ENCODE measurements at regions not wholly inside any gene's neighbourhood (a gene's known extent, or its start where the extent isn't known, plus 50 kb on each side); places are given as distances from the start of the nearest gene placed in this dataset.

GRCh38 chr20:40634891-40635290, 54.1 kb downstream of the MAFB start:
- no peak for DNase-seq (ENCODE audit: low read depth)

DNA sequence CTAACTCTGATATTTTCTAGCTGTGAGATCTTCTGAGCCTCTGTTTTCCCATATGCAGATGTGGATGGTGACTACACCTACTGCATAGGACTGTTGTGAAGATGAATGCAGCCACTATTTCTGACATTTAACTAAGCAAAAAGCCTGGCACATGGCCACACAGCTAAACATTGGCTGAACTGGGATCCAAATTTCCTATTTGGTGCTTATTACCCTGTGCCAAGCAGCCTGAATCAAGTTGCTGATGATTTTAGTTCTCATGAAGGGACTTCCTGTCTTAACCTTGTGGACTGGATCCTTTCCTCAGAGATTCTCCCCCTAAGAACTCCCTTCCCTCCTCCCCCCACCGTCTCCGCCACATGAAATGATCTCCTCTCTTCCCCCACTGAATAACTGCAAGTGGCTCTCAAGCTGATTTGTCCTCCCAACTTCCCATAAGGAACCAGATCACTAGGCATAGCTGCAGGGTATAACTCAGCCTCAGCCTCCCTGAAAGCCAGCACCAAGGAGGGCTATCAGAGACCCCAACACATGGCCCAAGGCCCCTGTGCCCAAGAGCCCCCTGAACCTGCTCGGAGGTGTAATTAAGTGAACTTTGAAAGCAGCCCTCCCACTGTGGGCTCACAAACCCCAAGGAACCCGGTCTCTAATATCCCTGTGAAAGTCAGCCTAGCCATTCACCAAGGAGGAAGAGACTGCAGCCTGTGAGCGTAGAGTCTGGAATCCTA, 55.7 kb downstream of the MAFB start:
- DNase-seq (ENCODE audit: low read depth): no peak
- TF ChIP-seq, protein P1, sequence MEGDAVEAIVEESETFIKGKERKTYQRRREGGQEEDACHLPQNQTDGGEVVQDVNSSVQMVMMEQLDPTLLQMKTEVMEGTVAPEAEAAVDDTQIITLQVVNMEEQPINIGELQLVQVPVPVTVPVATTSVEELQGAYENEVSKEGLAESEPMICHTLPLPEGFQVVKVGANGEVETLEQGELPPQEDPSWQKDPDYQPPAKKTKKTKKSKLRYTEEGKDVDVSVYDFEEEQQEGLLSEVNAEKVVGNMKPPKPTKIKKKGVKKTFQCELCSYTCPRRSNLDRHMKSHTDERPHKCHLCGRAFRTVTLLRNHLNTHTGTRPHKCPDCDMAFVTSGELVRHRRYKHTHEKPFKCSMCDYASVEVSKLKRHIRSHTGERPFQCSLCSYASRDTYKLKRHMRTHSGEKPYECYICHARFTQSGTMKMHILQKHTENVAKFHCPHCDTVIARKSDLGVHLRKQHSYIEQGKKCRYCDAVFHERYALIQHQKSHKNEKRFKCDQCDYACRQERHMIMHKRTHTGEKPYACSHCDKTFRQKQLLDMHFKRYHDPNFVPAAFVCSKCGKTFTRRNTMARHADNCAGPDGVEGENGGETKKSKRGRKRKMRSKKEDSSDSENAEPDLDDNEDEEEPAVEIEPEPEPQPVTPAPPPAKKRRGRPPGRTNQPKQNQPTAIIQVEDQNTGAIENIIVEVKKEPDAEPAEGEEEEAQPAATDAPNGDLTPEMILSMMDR (IDR thresholded peaks at IDR 0.05; ENCODE audit: control insufficient read depth, insufficient read depth, low read depth, low read length, missing control alignments): no peak
- H3K4me3 ChIP-seq (ENCODE audit: control insufficient read depth, low read depth, low read length): no peak overlapping the region

More at GRCh38 chr20:40634891-40635290, 54.1 kb downstream of the MAFB start:
- H3K4me3 ChIP-seq (ENCODE audit: control insufficient read depth, low read depth, low read length): no peak overlapping the region
- TF ChIP-seq, protein P1 (IDR thresholded peaks at IDR 0.05; ENCODE audit: control insufficient read depth, insufficient read depth, low read depth, low read length, missing control alignments): no peak

DNA sequence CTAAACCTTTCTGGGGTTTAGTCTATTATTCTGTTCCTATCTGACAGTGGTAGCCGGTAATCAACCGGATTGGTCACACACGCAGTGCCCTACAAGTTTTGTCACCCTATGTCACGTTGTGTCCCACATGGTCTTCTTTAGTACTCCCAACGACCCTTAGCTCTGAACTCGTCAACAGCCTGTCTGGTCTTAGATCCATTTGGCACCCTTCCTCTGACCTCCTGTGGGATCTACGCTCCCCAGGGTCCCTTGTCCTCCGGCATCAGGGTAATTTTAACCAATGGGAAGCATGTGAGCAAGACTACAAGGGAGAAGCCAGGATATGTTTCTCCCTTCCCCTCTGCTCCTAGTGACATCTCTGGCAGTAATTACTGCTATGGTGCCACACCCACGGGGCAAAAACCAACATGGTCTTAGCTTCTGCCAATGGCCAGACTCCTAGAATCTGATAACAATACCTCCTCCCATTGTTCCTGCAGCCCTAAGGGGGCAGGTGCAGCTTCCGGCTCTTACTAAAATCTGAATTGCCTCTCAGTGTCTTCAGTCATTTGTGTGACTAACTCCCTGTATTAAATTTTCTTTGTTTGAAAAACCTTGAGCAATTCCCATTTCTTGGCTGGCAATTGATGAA, 56.6 kb downstream of the MAFB start:
- no peak for DNase-seq (ENCODE audit: low read depth)
- TF ChIP-seq, protein P1 (IDR thresholded peaks at IDR 0.05; ENCODE audit: control insufficient read depth, insufficient read depth, low read depth, low read length, missing control alignments): no peak
- no peak overlapping the region for H3K4me3 ChIP-seq (ENCODE audit: control insufficient read depth, low read depth, low read length)

DNA sequence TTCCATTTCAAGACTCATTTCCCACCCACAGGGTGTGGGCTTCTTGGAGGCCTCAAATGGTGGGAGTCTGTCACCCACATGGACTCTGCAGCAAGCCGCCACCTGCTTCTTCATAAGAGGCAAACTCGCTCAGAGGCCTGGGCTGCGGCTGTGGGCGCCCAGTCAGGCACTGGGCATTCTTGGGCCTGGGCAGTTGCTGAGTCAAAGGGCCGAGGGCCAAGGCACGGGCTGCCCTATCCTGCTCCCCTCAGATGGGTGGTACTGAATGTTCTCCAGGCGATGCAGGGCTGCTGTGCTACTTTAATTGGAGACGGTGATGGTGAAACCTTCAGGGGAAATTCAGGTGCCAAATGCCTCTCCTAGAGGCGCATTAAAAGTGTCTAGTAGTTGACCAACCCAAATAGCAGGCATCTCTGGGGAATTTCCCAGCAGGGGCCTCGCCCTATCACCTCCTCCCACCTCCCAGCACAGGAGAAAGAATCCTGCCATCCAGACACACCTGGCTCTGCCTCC, 57.9 kb downstream of the MAFB start:
- no peak for DNase-seq (ENCODE audit: low read depth)
- no peak overlapping the region for H3K4me3 ChIP-seq (ENCODE audit: control insufficient read depth, low read depth, low read length)
- TF ChIP-seq, protein P1 (IDR thresholded peaks at IDR 0.05; ENCODE audit: control insufficient read depth, insufficient read depth, low read depth, low read length, missing control alignments): no peak

DNA sequence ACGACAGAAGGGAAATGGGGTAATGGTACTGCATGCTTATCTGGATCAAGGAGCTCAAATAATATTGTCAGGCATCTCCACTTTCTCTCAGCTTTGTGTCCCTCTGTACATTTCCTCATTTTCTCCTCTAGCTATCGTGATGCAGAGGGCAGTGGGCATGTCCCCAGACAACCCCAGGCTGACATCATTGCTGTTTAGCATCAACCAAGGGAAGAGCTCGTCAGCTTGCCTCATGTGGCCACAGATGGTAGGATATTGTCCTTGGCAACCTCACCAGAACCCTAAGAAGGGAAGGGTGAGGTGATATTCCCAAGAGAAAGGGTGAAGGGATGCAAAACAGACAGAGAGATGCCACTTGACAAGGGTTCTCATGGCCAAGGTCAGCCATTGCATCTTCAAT, 58.3 kb downstream of the MAFB start:
- TF ChIP-seq, protein P1 (IDR thresholded peaks at IDR 0.05; ENCODE audit: control insufficient read depth, insufficient read depth, low read depth, low read length, missing control alignments): no peak

GRCh38 chr20:40630099-40630498, 58.9 kb downstream of the MAFB start:
- DNase-seq (ENCODE audit: low read depth): no peak
- TF ChIP-seq, protein P1 (IDR thresholded peaks at IDR 0.05; ENCODE audit: control insufficient read depth, insufficient read depth, low read depth, low read length, missing control alignments): no peak
- no peak overlapping the region for H3K4me3 ChIP-seq (ENCODE audit: control insufficient read depth, low read depth, low read length)

More for the DNA sequence above, 58.3 kb downstream of the MAFB start:
- no peak for DNase-seq (ENCODE audit: low read depth)
- no peak overlapping the region for H3K4me3 ChIP-seq (ENCODE audit: control insufficient read depth, low read depth, low read length)
